GM18873 (cell line): ENCODE measurements at regions not wholly inside any gene's neighbourhood (a gene's known extent, or its start where the extent isn't known, plus 50 kb on each side); places are given as distances from the start of the nearest gene placed in this dataset.
A peak's percentile ranks its signal among the peaks of the same experiment; 100 is the strongest.
"Not testable (repeated sequence)": the region's sequence is repeated elsewhere in the genome, so short reads cannot be mapped to it uniquely, and the experiment has no call there.

Experiments
- ATAC-seq: cut with Tn5 transposase; IDR thresholded peaks from one replicate; pipeline ENCODE4 v1.9.1; 2021; ENCODE audit warnings: mild to moderate bottlenecking, moderate library complexity, moderate number of reproducible peaks; ENCODE audit not compliant: unreplicated experiment, low FRiP score

DNA sequence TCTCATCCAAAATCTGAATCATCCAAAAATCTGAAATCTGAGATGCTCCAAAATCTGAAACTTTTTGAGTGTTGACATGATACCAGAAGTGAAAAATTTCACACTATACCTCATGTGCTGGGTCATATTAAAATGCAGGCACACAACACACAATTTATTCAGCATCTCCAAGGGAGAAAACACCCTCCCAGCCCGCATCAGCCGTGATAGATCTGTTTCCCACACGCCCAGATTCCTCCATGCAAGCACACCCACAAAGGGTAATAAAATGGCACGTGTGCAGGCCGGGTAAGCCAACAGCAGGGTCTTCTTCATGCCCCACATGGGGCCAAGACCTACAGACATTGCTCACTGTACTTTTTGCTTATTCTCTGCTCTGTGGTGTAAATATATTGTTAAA is 173.1 kb upstream of the FERD3L start:
- no peak for ATAC-seq

GRCh38 chr7:19317461-19317860 is 172.2 kb upstream of the FERD3L start:
- no peak for ATAC-seq

DNA sequence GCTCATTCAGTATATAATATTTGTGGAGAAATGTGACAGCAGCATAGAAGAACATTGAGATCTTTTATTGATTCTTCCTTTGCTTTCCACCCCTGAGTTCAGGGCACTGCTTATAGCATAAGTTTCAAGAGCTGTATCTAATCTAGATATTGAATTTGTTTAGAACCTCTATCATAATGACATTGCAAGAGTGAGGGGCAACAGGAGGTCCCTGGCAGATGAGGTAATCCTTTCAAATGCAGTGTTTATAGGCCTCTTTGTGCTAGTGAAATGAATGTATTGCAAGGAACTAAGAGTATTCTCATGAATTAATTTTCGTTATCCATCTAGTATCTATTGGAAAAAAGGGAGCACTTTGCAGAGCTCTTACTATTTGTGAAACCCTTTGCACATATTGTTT is 167.2 kb upstream of the FERD3L start:
- ATAC-seq, result no peak

DNA sequence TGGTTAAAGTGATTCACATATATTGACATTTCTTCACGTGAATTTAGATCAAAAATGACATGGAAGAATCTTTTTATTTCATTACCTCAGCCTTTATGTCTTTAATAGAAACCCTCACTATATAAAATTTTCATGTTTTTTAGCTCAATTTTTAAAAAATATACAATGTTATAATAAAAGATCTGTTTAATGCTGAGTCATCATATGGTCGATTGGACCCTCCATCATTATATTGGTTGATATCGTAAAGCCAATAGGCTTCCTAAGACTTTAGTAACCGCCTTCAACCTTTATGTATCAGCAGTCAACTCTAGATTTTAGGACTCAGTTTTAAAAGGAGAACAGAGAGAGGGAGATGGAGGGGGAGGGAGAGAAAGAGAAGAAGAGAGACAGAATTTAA is 162.3 kb upstream of the FERD3L start:
- no peak for ATAC-seq

GRCh38 chr7:19305698-19306097 is 160.5 kb upstream of the FERD3L start:
- peak; percentile 48 for ATAC-seq

GRCh38 chr7:19304086-19304485 is 158.9 kb upstream of the FERD3L start:
- no peak for ATAC-seq

DNA sequence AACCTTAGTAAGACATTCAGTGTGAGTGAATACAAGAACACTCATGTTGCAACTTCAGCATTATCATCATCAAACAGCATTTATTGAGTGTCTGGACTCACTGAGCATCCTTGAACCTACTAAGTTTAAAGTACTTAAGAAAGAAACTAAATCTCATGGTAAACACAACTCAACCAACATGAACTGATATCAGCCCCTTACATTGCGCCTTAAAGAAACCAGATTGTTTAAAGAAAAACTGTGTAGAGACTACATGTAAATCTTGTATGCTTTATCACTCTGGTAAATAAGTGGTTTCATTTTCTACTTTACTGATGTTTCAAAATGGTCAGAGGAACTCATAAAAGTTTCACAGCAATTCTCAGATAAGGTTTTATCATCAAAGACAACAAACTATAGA is 157.5 kb upstream of the FERD3L start:
- no peak for ATAC-seq

GRCh38 chr7:19296617-19297016 is 151.4 kb upstream of the FERD3L start:
- ATAC-seq, result no peak

- no peak for ATAC-seq
Observed at GRCh38 chr7:19295376-19295775, 150.2 kb upstream of the FERD3L start.

DNA sequence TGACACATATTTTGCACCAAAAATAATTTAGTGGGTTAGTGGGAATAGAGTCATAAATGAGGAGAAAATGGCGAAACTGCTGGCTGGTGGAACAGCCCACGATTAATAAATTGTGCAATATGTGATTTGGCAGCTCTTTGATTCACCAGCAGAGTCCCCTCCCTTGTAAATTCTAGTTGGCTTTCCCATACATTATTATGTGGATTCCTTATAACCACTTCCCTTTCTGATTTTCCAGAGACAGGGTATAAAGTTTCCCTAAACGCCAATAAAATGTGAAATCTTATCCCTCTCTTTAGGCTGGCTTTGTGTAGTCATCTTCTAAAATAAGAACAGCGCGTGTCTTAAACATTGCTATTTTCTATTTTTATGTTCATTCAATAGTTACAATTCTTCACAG is 149.4 kb upstream of the FERD3L start:
- ATAC-seq, result no peak

DNA sequence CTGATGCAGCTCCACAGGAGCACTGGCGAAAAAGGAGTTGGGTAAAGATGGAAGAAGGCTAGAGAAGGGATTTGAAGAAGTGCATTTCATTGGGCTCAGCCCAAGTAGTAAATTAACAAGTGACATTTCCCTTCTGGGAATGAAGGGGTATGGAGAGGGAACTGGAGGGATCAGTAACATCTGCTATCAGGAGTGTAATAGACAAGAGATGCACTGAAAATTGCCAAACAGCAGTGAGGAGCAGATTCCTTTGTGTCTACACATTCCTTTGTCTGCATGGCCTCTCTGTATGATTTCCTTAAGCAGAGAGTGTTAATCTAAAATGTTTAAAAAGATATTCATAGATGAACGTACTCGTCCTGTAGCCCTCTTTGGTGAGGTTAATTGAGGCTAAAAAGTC is 148.2 kb upstream of the FERD3L start:
- ATAC-seq, result no peak

GRCh38 chr7:19290968-19291367 is 145.7 kb upstream of the FERD3L start:
- no peak for ATAC-seq

- ATAC-seq, result no peak
Observed at GRCh38 chr7:19290066-19290465, 144.8 kb upstream of the FERD3L start.

GRCh38 chr7:19284596-19285300 is 139.5 kb upstream of the FERD3L start:
- no peak for ATAC-seq

GRCh38 chr7:19284136-19284535 is 138.9 kb upstream of the FERD3L start:
- no peak for ATAC-seq

DNA sequence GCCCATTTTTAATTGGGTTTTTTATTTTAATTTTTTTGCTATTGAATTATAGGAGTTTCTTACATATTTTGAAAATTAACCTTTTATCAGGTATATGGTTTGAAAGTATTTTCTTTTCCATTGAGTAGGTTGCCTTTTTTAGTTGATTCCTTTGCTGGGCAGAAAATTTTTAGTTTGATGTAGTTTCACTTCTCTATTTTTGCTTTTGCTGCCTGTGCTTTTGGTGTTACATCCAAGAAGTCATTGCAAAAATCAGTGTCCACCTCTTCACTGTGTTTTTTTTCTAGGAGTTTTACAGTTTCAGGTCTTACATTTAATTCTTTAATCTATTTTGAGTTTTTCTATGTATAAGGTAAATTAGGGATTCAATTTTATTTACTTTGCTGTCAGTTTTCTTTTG is 129.8 kb upstream of the FERD3L start:
- no peak for ATAC-seq

- not testable (repeated sequence) for ATAC-seq
Observed at GRCh38 chr7:19272329-19272728, 127.1 kb upstream of the FERD3L start.

- no peak for ATAC-seq
Observed at GRCh38 chr7:19269301-19269700, 124.1 kb upstream of the FERD3L start.

- ATAC-seq, result no peak
Observed at GRCh38 chr7:19268737-19269136, 123.5 kb upstream of the FERD3L start.

GRCh38 chr7:19262826-19263225 is 117.6 kb upstream of the FERD3L start:
- ATAC-seq, result no peak

- ATAC-seq, result no peak
Observed at GRCh38 chr7:19249281-19249680, 104.1 kb upstream of the FERD3L start.

GRCh38 chr7:19248681-19249080 is 103.5 kb upstream of the FERD3L start:
- no peak for ATAC-seq

DNA sequence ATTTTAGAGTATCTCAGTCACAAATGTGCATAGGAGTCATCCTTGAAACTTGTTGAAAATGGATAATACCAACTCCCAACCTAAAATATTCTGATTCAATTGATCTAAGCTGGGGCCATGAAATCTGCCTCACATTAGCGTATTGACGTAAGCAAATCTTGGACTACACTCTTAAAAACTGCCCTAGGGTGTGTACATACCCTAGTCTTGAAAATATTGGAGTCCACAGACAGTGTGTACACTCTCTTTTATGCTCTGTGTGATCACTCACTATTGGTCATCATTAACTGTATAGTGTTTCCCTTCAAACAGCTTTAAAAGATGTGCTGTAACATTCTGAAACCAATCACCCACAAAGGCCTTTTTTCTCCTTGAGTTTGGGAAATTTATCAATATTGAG is 102.9 kb upstream of the FERD3L start:
- ATAC-seq, result no peak
